HK-2 (cell line): ENCODE measurements at regions not wholly inside any gene's neighbourhood (a gene's known extent, or its start where the extent isn't known, plus 50 kb on each side); places are given as distances from the start of the nearest gene placed in this dataset.

Source experiments
- DNase-seq: peaks from one replicate; pipeline ENCODE4 v3.0.0-alpha.2; 2018; ENCODE audit not compliant: unreplicated experiment

DNA sequence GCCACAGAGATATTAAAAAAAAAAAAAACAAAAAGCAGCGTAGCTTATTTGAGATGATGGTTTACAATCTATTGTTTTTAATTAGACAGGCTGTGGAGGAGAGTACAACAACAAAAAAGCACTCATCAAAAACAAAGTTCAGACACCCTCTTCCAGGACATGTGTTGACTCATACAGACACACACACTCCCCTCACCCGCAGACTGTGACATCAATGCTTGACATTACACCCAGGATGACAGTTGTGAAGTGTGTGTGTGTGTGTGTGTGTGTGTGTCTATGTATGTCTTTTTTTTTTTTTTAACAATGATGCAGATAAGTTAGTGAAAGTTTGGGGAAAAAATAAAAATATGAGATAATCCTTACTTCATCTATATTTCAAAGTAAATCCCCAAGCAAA, 303.6 kb downstream of the GPAM start:
- DNase-seq: no peak

- DNase-seq: no peak
Measured at GRCh38 chr10:111885046-111885445, 298.5 kb downstream of the GPAM start.

DNA sequence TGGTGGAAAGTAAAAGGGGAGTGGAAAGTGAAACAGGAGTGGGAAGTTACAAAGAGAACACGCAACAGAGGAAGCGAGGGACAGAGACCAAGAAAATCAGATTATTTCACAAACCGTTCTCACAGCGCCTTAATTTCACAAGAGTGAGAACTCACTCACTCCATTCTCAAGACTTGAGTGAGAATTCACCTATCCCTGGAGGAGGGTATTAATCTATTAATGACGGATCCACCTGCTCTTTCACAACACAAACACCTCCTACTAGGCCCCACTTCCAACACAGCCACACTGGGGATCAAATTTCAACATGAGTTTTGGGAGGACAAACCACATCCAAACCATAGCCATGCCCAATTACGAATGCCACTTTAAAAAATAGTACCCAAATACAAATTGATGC, 297.6 kb downstream of the GPAM start:
- DNase-seq: no peak

DNA sequence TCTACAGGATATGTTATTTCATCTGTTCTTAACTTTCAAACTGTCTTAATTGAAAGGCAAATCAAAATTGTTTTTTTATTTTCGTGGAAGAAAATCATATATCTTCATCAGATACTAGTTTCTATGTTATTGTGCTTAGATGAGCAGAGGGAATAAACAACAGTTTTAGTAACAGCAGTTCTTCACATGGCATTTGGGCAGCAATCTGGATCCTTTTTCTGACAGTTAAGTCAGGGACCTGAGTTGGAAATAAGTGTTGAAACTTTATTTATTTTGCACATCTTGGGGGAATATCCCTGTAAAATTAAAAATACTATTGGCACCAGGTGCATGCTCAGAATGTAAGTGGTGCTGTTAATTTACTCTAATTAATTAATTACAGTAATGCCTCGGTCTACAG, 296.3 kb downstream of the GPAM start:
- no peak for DNase-seq

GRCh38 chr10:111890046-111890445, 293.5 kb downstream of the GPAM start:
- no peak for DNase-seq

- no peak for DNase-seq
Measured at GRCh38 chr10:111916011-111916410, 267.6 kb downstream of the GPAM start.

GRCh38 chr10:111921821-111922220, 261.7 kb downstream of the GPAM start:
- DNase-seq: no peak

DNA sequence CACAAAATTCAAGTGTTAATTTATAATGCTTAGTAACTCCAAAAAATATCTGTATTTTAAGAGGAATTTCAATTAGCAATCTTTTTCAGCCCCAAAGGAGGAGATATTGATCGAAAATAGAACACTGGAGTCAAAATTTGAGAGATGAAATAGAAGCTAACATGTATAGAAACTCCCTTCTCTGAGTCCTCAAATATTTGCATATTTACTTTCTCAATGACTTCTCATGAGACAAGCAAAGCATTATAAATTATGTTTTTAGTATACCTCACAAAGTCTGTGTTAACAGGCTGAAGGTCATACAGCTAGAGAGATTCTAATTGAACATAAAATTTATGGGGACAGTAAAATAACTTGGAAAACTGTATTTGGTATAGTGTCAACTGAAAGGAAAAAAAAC, 260.5 kb downstream of the GPAM start:
- no peak for DNase-seq

DNA sequence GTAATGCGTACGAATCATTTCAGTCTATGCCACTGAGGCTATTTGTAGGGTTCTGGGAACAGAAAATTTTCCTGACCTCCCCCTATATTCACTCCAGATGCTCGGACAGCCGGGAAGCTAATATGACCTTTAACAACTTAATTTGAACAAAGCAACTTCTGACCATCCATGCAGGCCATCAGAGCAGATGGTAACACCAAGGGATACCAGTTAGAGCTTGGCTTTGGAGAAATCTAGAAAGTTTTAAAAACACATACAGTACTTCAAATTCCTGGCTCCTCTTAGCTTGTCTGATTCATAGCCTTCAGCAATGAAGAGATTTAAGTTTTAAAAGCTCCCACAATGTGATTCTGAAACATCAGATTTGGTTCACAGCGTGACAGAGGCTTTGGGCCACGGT, 257.3 kb downstream of the GPAM start:
- DNase-seq: no peak

- DNase-seq: no peak
Measured at GRCh38 chr10:111933937-111934336, 249.6 kb downstream of the GPAM start.

DNA sequence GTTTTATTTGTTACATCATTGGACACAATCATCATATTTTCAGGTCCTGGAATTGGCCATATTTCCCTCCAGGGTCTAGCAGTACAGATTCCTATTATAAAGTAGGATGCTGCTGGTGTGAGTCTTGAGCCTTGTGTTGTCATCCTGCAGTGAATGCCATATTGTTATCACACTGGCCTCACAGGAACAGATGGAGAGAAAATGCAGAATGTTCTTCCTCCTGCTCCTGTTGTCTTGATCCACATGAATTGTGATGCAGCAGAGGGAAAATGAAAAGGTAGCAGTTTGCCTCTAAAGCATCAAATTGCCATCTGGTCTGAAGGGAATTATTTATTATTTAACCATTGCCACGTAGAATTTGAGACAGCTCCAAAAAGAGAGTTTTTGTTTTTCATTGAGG, 248.6 kb downstream of the GPAM start:
- DNase-seq: no peak

GRCh38 chr10:111936143-111936542, 247.4 kb downstream of the GPAM start:
- no peak for DNase-seq

DNA sequence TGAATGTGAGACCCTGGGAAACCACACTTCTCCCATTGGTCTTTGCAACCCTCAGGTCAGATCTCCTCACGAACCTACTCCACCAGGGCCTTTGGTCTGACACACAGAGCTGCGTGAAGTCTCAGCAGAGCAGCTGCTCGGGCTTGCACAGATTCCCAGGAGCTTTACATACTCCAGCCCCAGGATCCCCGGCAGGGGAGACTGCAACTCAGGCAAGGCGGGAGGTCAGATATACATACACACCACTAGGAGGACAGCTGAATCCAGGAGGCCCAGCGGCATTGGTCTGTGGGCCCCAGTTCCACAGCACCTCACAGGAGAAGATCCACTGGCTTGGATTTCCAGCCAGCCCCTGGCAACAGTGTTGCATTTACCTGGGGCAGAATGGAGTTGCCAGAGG, 239.2 kb downstream of the GPAM start:
- DNase-seq: no peak

DNA sequence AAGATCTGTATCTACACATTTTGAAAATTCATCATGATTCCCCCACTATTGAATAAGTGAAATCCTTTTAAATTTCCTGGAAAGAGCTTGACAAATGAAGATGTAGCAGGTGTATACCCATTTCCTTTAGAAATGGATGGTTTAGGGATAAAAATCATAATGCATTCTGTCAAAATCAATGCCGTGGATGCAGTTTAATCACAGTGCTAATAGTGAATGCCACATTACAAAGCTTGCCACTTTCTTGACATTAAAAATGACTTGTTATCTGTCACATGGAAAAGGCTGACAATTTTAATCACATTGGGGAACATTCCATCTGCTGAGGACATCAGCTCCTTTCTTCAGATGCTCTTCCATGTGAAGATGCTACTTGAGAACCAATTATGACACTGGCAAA, 229.6 kb downstream of the GPAM start:
- no peak for DNase-seq

GRCh38 chr10:111954386-111954785, 229.2 kb downstream of the GPAM start:
- DNase-seq: no peak

- DNase-seq: no peak
Measured at GRCh38 chr10:111956841-111957240, 226.7 kb downstream of the GPAM start.

DNA sequence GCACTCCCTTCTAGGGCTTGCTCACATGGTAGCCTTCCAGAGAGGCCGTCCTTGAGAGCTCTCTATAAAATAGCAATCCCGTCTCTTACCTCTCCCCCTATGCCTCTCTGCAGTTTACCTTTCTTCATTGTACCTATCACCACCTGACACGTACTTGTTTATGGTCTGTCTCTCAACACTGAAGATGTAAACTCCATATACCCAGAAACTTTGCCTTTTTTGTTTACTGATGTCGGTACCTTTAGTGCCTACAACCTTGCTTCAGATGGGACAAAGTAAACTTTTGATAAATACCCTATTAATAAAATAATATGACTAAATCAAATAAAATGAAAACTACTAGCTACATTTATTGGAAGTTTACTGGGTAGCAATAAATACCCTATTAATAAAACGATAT, 220.6 kb downstream of the GPAM start:
- no peak for DNase-seq

DNA sequence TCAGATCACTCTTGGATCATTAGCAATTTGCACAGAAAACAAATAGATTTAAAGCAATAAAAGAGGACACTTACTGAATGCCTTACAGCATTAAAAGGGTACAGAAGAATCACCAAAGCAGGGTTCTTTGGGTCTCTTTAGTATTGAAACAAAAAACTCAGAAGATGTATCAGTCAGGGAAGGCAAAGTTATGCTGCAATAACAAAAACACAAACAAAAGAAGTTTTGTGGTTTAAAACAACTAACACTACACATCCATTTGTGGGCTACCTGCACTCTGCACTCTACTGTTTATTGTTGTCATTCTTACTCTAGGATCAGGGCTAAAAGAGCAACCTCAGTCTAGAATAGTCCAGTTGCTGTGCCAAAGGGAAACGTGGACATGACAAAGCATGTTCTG, 216.4 kb downstream of the GPAM start:
- no peak for DNase-seq

GRCh38 chr10:111967547-111967946, 216.0 kb downstream of the GPAM start:
- no peak for DNase-seq

DNA sequence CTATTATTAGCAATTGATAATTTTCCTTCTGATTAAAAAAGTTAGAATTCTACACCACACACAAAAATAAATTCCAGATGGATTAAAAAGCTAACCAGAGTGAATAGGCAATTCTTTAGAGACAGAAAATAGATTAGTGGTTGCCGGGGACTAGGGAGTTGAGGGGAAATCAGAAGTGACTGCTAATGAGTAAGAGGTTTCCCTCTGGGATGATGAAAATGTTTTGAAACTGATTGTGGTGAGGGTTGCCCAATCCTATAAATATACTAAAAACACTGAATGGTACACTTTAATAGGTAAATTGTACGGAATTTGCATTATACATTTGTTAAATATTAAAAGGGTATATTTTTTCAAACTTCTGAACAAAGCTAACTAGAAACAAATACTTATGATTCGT, 214.9 kb downstream of the GPAM start:
- DNase-seq: no peak

DNA sequence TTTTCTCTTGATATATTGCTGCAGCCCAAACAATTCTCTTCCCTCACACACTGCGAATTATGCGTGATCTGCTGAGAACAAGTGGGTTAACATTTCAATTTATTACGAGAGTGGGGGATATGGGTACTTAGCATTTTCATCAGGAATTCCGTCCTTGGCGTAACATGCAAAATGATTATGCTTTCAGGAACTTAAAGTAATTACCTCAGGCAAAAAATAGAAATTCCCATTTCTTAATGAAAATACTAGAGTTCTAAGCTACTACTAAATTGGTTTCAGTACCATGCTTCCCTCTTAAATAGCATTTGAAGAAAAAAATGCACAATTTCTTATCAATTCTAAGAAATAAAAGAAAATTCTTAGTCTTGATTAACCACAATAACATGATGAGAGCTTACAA, 213.5 kb downstream of the GPAM start:
- DNase-seq: no peak

GRCh38 chr10:111972109-111972508, 211.5 kb downstream of the GPAM start:
- no peak for DNase-seq

DNA sequence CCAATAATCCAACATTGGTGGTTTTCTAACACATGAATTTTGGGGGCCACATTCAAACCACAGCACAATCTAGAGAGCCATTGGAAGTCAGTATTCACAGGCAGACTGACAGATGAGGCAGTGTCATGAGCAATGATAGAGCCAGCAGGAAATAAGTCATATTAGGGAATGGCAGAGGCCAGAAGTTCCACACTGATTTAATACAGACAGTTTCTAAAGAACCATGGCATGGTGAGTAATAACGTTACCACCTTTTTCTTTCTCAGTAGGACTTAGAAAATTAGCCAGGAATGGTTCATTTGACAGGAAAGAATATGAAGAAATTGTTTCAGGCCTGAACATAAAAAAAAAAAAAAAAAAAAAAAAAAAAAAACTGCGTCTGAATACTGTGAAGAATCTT, 210.3 kb downstream of the GPAM start:
- DNase-seq: no peak

DNA sequence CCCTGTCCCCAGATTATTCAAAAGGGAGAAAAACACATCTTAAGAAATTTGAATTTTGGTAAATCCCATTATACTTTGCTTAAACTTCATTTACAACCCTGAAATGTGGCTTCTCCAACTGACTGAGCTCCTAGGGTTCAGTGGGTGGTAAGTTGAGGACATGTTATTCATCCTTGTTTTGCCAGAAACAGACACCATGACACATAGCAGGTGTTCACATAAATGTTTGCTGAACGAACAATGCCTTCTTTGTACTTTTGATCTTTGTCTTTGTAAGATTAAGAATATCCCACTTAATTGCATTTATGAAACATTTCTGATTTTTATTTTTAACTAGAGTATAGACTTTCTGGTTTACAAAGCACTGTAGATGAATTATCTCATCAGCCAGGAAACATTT, 209.7 kb downstream of the GPAM start:
- no peak for DNase-seq

GRCh38 chr10:111974325-111974724, 209.2 kb downstream of the GPAM start:
- no peak for DNase-seq
